Naive thymus-derived CD4-positive, alpha-beta T cell (primary cell): ENCODE measurements at regions not wholly inside any gene's neighbourhood (a gene's known extent, or its start where the extent isn't known, plus 50 kb on each side); places are given as distances from the start of the nearest gene placed in this dataset.
A peak's percentile ranks its signal among the peaks of the same experiment; 100 is the strongest.
"Not testable (repeated sequence)": the region's sequence is repeated elsewhere in the genome, so short reads cannot be mapped to it uniquely, and the experiment has no call there.

Experiments
- ATAC-seq: fragments of 150-1000 bp; cut with Tn5 transposase; 2 replicates; pipeline ENCODE4 v1.10.0; 2021; ENCODE audit warnings: mild to moderate bottlenecking, moderate library complexity
- CTCF ChIA-PET: fragments of 350-600 bp; sonication (Branson Sonifier 250); formaldehyde crosslinking; loops from one replicate; lab custom pipeline; 2021; ENCODE audit warnings: antibody characterized with exemption; lab: Charles Lee
- POLR2A ChIA-PET: fragments of 350-600 bp; sonication (Branson Sonifier 250); formaldehyde crosslinking; loops from one replicate; lab custom pipeline; 2021; ENCODE audit warnings: antibody characterized with exemption, inconsistent platforms; lab: Charles Lee
- DNase-seq, 9 donors: peaks; one replicate each; pipeline versions ENCODE4 v3.0.0 to v3.0.0-alpha.2; 2020 to 2022; ENCODE audit warnings: mixed read lengths in 1 of 9
- H3K27ac ChIP-seq: one replicate; pipeline ENCODE4 v1.7.0; 2013; ENCODE audit warnings: mild to moderate bottlenecking, low read depth, low read length, moderate library complexity
- H3K27me3 ChIP-seq, 2 donors: one replicate each; pipeline ENCODE4 v1.7.0; 2013; ENCODE audit warnings: low read length in 2 of 2, mild to moderate bottlenecking in 2 of 2, moderate library complexity in 2 of 2; ENCODE audit not compliant: control insufficient read depth in 2 of 2, insufficient read depth in 2 of 2
- H3K36me3 ChIP-seq, 3 experiments: 1 replicate in 2 of 3; 2 replicates in 1 of 3; pipeline ENCODE4 v1.7.0; 2013; ENCODE audit warnings: low read length in 3 of 3, mild to moderate bottlenecking in 3 of 3, moderate library complexity in 1 of 3; ENCODE audit not compliant: insufficient read depth in 3 of 3, control insufficient read depth in 2 of 3
- H3K4me1 ChIP-seq, 2 donors: one replicate each; pipeline ENCODE4 v1.7.0; 2013; ENCODE audit warnings: low read length in 2 of 2, mild to moderate bottlenecking in 2 of 2, moderate library complexity in 1 of 2; ENCODE audit not compliant: control insufficient read depth in 2 of 2, insufficient read depth in 2 of 2
- H3K4me3 ChIP-seq: 2 replicates; pipeline ENCODE4 v1.7.0; 2013; ENCODE audit warnings: mild to moderate bottlenecking, low read length
- H3K9me3 ChIP-seq, 3 experiments: 1 replicate in 2 of 3; 2 replicates in 1 of 3; pipeline ENCODE4 v1.7.0; 2013; ENCODE audit warnings: low read length in 3 of 3; ENCODE audit not compliant: control insufficient read depth in 2 of 3
- H3K27ac Mint-ChIP-seq, 9 donors: one replicate each; pipeline ENCODE4 v1.8.0; 2020 to 2022; ENCODE audit warnings: mixed read lengths in 9 of 9, mild to moderate bottlenecking in 8 of 9, moderate library complexity in 5 of 9, inconsistent platforms in 2 of 9
- H3K27me3 Mint-ChIP-seq, 5 donors: one replicate each; pipeline ENCODE4 v1.8.0; 2021 to 2022; ENCODE audit warnings: mixed read lengths in 5 of 5, mild to moderate bottlenecking in 1 of 5
- H3K36me3 Mint-ChIP-seq, 5 donors: one replicate each; pipeline ENCODE4 v1.8.0; 2020 to 2022; ENCODE audit warnings: mixed read lengths in 5 of 5, mild to moderate bottlenecking in 3 of 5, inconsistent platforms in 1 of 5
- H3K4me1 Mint-ChIP-seq, 7 donors: one replicate each; pipeline ENCODE4 v1.8.0; 2020 to 2022; ENCODE audit warnings: mixed read lengths in 7 of 7, mild to moderate bottlenecking in 3 of 7, inconsistent platforms in 1 of 7
- H3K4me3 Mint-ChIP-seq, 10 donors: one replicate each; pipeline ENCODE4 v1.8.0; 2020 to 2022; ENCODE audit warnings: mild to moderate bottlenecking in 10 of 10, mixed read lengths in 10 of 10, moderate library complexity in 6 of 10, inconsistent platforms in 2 of 10
- H3K9me3 Mint-ChIP-seq, 11 donors: one replicate each; pipeline ENCODE4 v1.8.0; 2020 to 2022; ENCODE audit warnings: mixed read lengths in 11 of 11, mild to moderate bottlenecking in 4 of 11, inconsistent platforms in 1 of 11, moderate library complexity in 1 of 11
- intact Hi-C, 2 donors: fragments of 100-400 bp; cut with micrococcal nuclease; formaldehyde crosslinking; loops; one replicate each; pipeline ENCODE4 v1.15.1; 2023

DNA sequence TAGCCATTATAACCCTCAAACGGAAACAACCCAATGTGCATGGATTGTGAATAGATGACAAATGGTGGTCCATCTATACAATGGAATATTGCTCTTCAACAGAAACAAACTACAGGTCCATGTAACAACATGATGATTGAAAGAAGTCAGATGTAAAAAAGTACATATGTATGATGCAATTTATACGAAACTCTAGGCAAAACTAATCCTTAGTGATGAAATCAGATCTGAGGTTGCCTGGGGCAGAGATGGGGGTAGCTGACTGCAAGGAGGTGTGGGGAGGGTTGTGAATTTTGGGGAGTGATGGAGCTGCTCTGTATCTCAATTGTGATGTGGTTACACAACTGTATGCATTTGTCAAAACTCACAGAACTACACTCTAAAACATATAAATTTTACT lies 57.0 kb upstream of the RABL2A start:
- CTCF ChIA-PET, ATAC-seq, H3K4me3 ChIP-seq, H3K36me3 ChIP-seq, H3K36me3 Mint-ChIP-seq, H3K4me1 ChIP-seq, POLR2A ChIA-PET, H3K27me3 ChIP-seq, H3K27ac Mint-ChIP-seq, H3K27ac ChIP-seq, H3K9me3 Mint-ChIP-seq, H3K9me3 ChIP-seq, H3K4me3 Mint-ChIP-seq, H3K4me1 Mint-ChIP-seq, intact Hi-C loops, DNase-seq: not testable (repeated sequence)
- H3K27me3 Mint-ChIP-seq: peaks cover 0 to 10% (median 8%) of the 10 kb centered on the region in 5 donors

DNA sequence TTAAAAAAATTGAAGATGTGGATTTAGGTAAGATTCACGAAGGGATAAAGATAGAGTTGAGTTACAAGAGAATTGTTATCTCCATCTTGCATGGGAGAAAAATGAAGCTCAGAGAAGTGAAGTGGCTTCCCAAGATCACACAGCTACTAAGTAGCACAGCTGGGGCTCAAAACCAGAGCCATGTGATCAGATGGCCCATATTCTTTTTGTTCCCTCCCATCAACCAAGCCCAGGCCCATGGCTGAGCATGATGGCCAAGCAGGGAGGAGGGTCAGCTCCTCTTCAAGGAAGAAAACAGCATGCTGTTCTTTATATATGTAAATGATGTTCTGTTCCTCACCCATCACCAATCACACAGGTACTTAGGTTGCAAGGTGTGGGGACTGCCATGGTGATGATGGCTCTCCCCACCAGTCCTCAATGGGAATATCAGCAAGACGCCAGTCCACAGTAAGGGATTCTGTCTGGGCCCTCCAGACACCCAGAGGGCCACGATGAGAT lies 56.5 kb upstream of the RABL2A start:
- H3K27ac ChIP-seq, H3K9me3 Mint-ChIP-seq, H3K9me3 ChIP-seq, H3K4me1 Mint-ChIP-seq, H3K27me3 Mint-ChIP-seq, ATAC-seq, intact Hi-C loops, H3K36me3 Mint-ChIP-seq, H3K4me3 Mint-ChIP-seq, H3K4me1 ChIP-seq, H3K27me3 ChIP-seq, DNase-seq, CTCF ChIA-PET, H3K27ac Mint-ChIP-seq, H3K4me3 ChIP-seq, POLR2A ChIA-PET, H3K36me3 ChIP-seq: not testable (repeated sequence)

DNA sequence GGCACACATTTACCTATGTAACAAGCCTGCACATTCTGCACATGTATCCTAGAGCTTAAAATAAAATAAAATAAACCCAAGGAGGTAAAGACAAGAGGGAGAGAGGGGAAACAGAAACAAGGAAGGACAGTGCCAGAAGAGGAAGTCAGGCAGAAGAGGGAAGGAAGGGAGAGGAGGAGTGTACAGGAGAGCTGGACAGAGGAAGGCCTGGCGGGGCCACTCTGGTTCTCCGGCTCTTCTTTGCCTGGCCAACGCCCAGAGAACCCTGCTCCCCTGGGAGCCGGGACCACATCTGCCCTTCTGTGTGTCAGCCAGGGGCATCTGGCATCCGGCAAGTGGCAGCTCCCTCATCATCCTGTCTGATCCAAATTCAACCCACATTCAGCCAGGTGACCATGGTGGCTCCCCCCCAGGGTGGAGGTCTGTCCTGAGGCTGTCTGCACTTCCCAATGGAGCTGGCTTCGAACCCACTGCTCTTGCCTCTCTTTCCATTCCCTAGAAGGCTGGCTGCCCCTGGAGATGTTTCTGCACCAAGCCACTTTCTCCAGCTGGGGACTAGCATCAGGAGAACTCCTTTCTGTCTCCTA lies 55.5 kb upstream of the RABL2A start:
- H3K27me3 ChIP-seq, H3K4me3 Mint-ChIP-seq, H3K27ac ChIP-seq, H3K4me1 Mint-ChIP-seq, H3K36me3 Mint-ChIP-seq, H3K27ac Mint-ChIP-seq, H3K36me3 ChIP-seq, H3K4me3 ChIP-seq, POLR2A ChIA-PET, H3K9me3 ChIP-seq, H3K4me1 ChIP-seq, DNase-seq, intact Hi-C loops, CTCF ChIA-PET, H3K9me3 Mint-ChIP-seq: not testable (repeated sequence)
- peaks cover 0 to 11% (median 9%) of the 10 kb centered on the region in 5 donors for H3K27me3 Mint-ChIP-seq
- ATAC-seq: peak; percentile 58

DNA sequence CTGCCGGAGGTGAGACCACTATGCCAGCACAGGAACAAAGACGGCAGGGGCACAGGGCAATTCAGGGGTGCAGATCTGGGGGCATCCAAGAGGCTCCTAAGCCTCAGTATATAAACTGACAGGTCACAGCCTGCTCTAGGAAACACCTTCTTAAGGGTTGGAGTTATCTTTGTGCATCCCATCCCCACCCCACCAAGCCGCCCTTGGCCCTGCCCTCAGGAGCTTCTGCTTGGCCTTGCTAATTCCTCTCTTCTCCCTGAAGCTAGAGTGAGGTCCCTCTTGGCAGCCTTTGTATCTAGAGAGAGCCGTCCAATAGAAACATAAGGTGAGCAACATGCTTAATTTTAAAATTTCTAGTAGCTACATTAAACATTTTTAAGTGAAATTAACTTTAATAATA lies 51.3 kb upstream of the RABL2A start:
- H3K4me3 ChIP-seq, intact Hi-C loops, H3K27ac Mint-ChIP-seq, H3K36me3 Mint-ChIP-seq, H3K36me3 ChIP-seq, H3K4me3 Mint-ChIP-seq, H3K4me1 Mint-ChIP-seq, POLR2A ChIA-PET, H3K27me3 Mint-ChIP-seq, H3K9me3 Mint-ChIP-seq, CTCF ChIA-PET, H3K27me3 ChIP-seq, ATAC-seq, DNase-seq, H3K4me1 ChIP-seq, H3K27ac ChIP-seq, H3K9me3 ChIP-seq: not testable (repeated sequence)

DNA sequence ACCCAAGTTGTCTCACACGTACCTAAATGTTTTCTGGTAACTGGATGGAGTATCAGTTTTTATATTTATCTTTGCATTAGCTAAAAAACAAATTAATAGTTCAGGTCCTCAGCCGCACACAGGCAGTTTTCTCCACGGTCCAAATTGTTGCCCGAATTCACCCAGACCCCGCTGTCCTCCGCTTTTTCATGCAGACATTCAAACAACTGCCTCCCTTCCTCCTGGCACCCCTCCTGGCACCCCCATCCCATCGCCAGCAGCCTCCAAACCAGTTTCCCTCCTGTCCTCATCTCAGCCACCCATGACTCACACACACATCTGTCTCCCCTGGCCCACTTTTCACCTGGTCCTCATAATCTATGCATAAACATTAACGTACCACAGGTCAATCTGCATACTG lies 50.7 kb upstream of the RABL2A start:
- H3K9me3 Mint-ChIP-seq, H3K27me3 ChIP-seq, DNase-seq, H3K4me1 Mint-ChIP-seq, H3K9me3 ChIP-seq, H3K27ac ChIP-seq, H3K36me3 Mint-ChIP-seq, H3K4me3 Mint-ChIP-seq, H3K4me3 ChIP-seq, ATAC-seq, H3K27me3 Mint-ChIP-seq, H3K27ac Mint-ChIP-seq, H3K4me1 ChIP-seq, H3K36me3 ChIP-seq, CTCF ChIA-PET, intact Hi-C loops, POLR2A ChIA-PET: not testable (repeated sequence)
